MM.1S (cell line): ENCODE measurements at regions not wholly inside any gene's neighbourhood (a gene's known extent, or its start where the extent isn't known, plus 50 kb on each side); places are given as distances from the start of the nearest gene placed in this dataset.

ENCODE experiments used
- DNase-seq: peaks from one replicate; pipeline ENCODE4 v3.0.0-alpha.2; 2015
- H2AFZ ChIP-seq: fragments of 300-600 bp; sonication (generic); 2 replicates; pipeline ENCODE4 v1.6.0; 2016; ENCODE audit warnings: antibody characterized with exemption, low read length
- H3F3A ChIP-seq: fragments of 300-600 bp; sonication (generic); 2 replicates; pipeline ENCODE4 v1.6.1; 2016; ENCODE audit warnings: mild to moderate bottlenecking, antibody characterized with exemption, low read length, moderate library complexity, mixed read lengths; ENCODE audit not compliant: insufficient read depth
- H3K27ac ChIP-seq: fragments of 300-600 bp; sonication (generic); 2 replicates; pipeline ENCODE4 v1.5.1; 2016; ENCODE audit warnings: mild to moderate bottlenecking, low read length
- H3K27me3 ChIP-seq: fragments of 300-600 bp; sonication (generic); replicated peaks from 2 replicates; pipeline ENCODE4 v1.6.0; 2016; ENCODE audit warnings: low read length; ENCODE audit not compliant: insufficient read depth
- H3K36me3 ChIP-seq: fragments of 300-600 bp; sonication (generic); replicated peaks from 2 replicates; pipeline ENCODE4 v1.6.1; 2016; ENCODE audit warnings: mild to moderate bottlenecking, low read length, mixed read lengths; ENCODE audit not compliant: insufficient read depth
- H3K4me1 ChIP-seq: fragments of 300-600 bp; sonication (generic); 2 replicates; pipeline ENCODE4 v1.6.1; 2016; ENCODE audit warnings: low read length, mixed read lengths
- H3K4me2 ChIP-seq: fragments of 300-600 bp; sonication (generic); 2 replicates; pipeline ENCODE4 v1.6.0; 2016; ENCODE audit warnings: low read depth, low read length
- H3K4me3 ChIP-seq: fragments of 300-600 bp; sonication (generic); 2 replicates; pipeline ENCODE4 v1.5.1; 2016; ENCODE audit warnings: low read length, mixed read lengths
- H3K79me2 ChIP-seq: fragments of 300-600 bp; sonication (generic); 2 replicates; pipeline ENCODE4 v1.6.1; 2016; ENCODE audit warnings: mixed run types, low read length, mixed read lengths
- H3K9ac ChIP-seq: fragments of 300-600 bp; sonication (generic); 2 replicates; pipeline ENCODE4 v1.6.1; 2016; ENCODE audit warnings: low read length, mixed read lengths
- H3K9me2 ChIP-seq: fragments of 300-600 bp; sonication (generic); replicated peaks from 2 replicates; pipeline ENCODE4 v1.6.1; 2016; ENCODE audit warnings: mild to moderate bottlenecking, low read length, mixed read lengths; ENCODE audit not compliant: insufficient read depth
- H3K9me3 ChIP-seq: fragments of 300-600 bp; sonication (generic); replicated peaks from 2 replicates; pipeline ENCODE4 v1.6.1; 2016; ENCODE audit warnings: mild to moderate bottlenecking, low read length, mixed read lengths; ENCODE audit not compliant: insufficient read depth
- H4K20me1 ChIP-seq: fragments of 300-600 bp; sonication (generic); 2 replicates; pipeline ENCODE4 v1.6.1; 2016; ENCODE audit warnings: mild to moderate bottlenecking, low read length, moderate library complexity, mixed read lengths; ENCODE audit not compliant: insufficient read depth
- CTCF ChIP-seq: fragments of 300-600 bp; sonication (generic); IDR thresholded peaks from 2 replicates; pipeline ENCODE4 v1.5.1; 2016; ENCODE audit warnings: antibody characterized with exemption, low read length, mixed read lengths
- EZH2 ChIP-seq: fragments of 300-600 bp; sonication (generic); optimal IDR thresholded peaks from 2 replicates; pipeline ENCODE3; 2017; ENCODE audit warnings: low read depth, mild to moderate bottlenecking, antibody characterized with exemption, low read length, mixed read lengths
- EZH2phosphoT487 ChIP-seq: fragments of 300-600 bp; sonication (generic); IDR thresholded peaks from 2 replicates; pipeline ENCODE4 v1.6.1; 2018; ENCODE audit warnings: antibody characterized with exemption, low read length

GRCh38 chr2:156659694-156660093 is 223.5 kb downstream of the GPD2 start:
- TF ChIP-seq CTCF (no peak), EZH2phosphoT487 (no peak), EZH2 (no peak)

GRCh38 chr2:156663757-156664409 is 227.7 kb downstream of the GPD2 start:
- Histone ChIP-seq H3K36me3 (no peaks in the 10 kb centered on the region), H3K4me1 (no peaks in the 10 kb centered on the region), H3K9ac (no peak overlapping the region), H3K4me2 (peak overlapping the region; percentile 22), H3K4me3 (no peak overlapping the region), H4K20me1 (no peaks in the 10 kb centered on the region), H3K9me2 (no peaks in the 10 kb centered on the region), H2AFZ (peak overlapping the region; percentile 53), H3K27ac (no peak overlapping the region), H3K79me2 (no peaks in the 10 kb centered on the region), H3F3A (no peaks in the 10 kb centered on the region), H3K9me3 (no peaks in the 10 kb centered on the region), H3K27me3 (no peaks in the 10 kb centered on the region)
- TF ChIP-seq EZH2phosphoT487 (no peak), EZH2 (no peak), CTCF (no peak)
- DNase-seq: peak; percentile 46

More at GRCh38 chr2:156659694-156660093, 223.5 kb downstream of the GPD2 start:
- no peak overlapping the region for H2AFZ ChIP-seq
- H3K27ac ChIP-seq: no peak overlapping the region
- H3K4me3 ChIP-seq: no peak overlapping the region
- H3K4me2 ChIP-seq: no peak overlapping the region
- H3K27me3 ChIP-seq: no peaks in the 10 kb centered on the region
- no peaks in the 10 kb centered on the region for H3K79me2 ChIP-seq
- no peaks in the 10 kb centered on the region for H3F3A ChIP-seq
- H3K9ac ChIP-seq: no peak overlapping the region
- H3K9me3 ChIP-seq: no peaks in the 10 kb centered on the region
- H4K20me1 ChIP-seq: no peaks in the 10 kb centered on the region
- no peak for DNase-seq
- H3K9me2 ChIP-seq: no peaks in the 10 kb centered on the region
- no peaks in the 10 kb centered on the region for H3K36me3 ChIP-seq
- no peaks in the 10 kb centered on the region for H3K4me1 ChIP-seq

GRCh38 chr2:156666130-156666785 is 230.1 kb downstream of the GPD2 start:
- H2AFZ ChIP-seq: no peak overlapping the region
- no peaks in the 10 kb centered on the region for H3K9me2 ChIP-seq
- TF ChIP-seq CTCF (no peak), EZH2phosphoT487 (no peak), EZH2 (no peak)
- H3K9me3 ChIP-seq: no peaks in the 10 kb centered on the region
- no peaks in the 10 kb centered on the region for H3K27me3 ChIP-seq
- no peaks in the 10 kb centered on the region for H3K36me3 ChIP-seq
- no peaks in the 10 kb centered on the region for H3F3A ChIP-seq
- H3K9ac ChIP-seq: no peak overlapping the region
- H3K4me1 ChIP-seq: no peaks in the 10 kb centered on the region
- no peak for DNase-seq
- H3K4me2 ChIP-seq: no peak overlapping the region
- no peak overlapping the region for H3K4me3 ChIP-seq
- H3K79me2 ChIP-seq: no peaks in the 10 kb centered on the region
- no peak overlapping the region for H3K27ac ChIP-seq
- no peaks in the 10 kb centered on the region for H4K20me1 ChIP-seq
